Keratinocyte (primary cell): ENCODE measurements at regions not wholly inside any gene's neighbourhood (a gene's known extent, or its start where the extent isn't known, plus 50 kb on each side); places are given as distances from the start of the nearest gene placed in this dataset.

Experiments used
- DNase-seq: peaks from one replicate; pipeline ENCODE4 v3.0.0-alpha.2; 2011; ENCODE audit warnings: low read depth, missing footprints, low spot score
- FAIRE-seq: peaks from 2 replicates; lab custom pipeline; 2011; peaks lifted over from hg19 to GRCh38; lab: Jason Lieb, UNC
- H2AFZ ChIP-seq: 2 replicates; pipeline ENCODE4 v1.6.0; 2012; ENCODE audit warnings: low read length, control low read depth, inconsistent platforms; ENCODE audit not compliant: control insufficient read depth
- H3K27ac ChIP-seq: 2 replicates; pipeline ENCODE4 v1.5.1; 2011; ENCODE audit warnings: low read length; ENCODE audit not compliant: control insufficient read depth, insufficient read depth
- H3K27me3 ChIP-seq: 3 replicates; pipeline ENCODE4 v1.6.0; 2011; ENCODE audit warnings: low read length; ENCODE audit not compliant: control insufficient read depth, insufficient read depth; ENCODE audit errors: extremely low read depth
- H3K36me3 ChIP-seq, 2 experiments: 2 replicates in 1 of 2; 3 replicates in 1 of 2; pipeline ENCODE4 v1.5.1; 2011; ENCODE audit warnings: low read length in 2 of 2, mild to moderate bottlenecking in 1 of 2; ENCODE audit not compliant: control insufficient read depth in 2 of 2, insufficient read depth in 2 of 2; ENCODE audit errors: extremely low read depth in 1 of 2
- H3K4me1 ChIP-seq: 3 replicates; pipeline ENCODE4 v1.5.1; 2011; ENCODE audit warnings: low read length; ENCODE audit not compliant: control insufficient read depth, insufficient read depth; ENCODE audit errors: extremely low read depth
- H3K4me2 ChIP-seq: 3 replicates; pipeline ENCODE4 v1.6.0; 2011; ENCODE audit warnings: low read depth, low read length; ENCODE audit not compliant: control insufficient read depth, insufficient read depth; ENCODE audit errors: extremely low read depth
- H3K4me3 ChIP-seq, 3 experiments: fragments of 200-600 bp in 1 of 3; sonication (generic) in 1 of 3; 2 replicates in 2 of 3; 3 replicates in 1 of 3; pipeline ENCODE4 v1.5.1; 2011 to 2016; ENCODE audit warnings: low read length in 3 of 3, mild to moderate bottlenecking in 3 of 3, control low read depth in 2 of 3, inconsistent platforms in 1 of 3, low read depth in 1 of 3, mixed read lengths in 1 of 3, mixed run types in 1 of 3, moderate library complexity in 1 of 3; ENCODE audit not compliant: control insufficient read depth in 2 of 3, insufficient read depth in 2 of 3; ENCODE audit errors: extremely low read depth in 1 of 3
- H3K79me2 ChIP-seq: 2 replicates; pipeline ENCODE4 v1.6.0; 2012; ENCODE audit warnings: low read length; ENCODE audit not compliant: control insufficient read depth, insufficient read depth
- H3K9ac ChIP-seq: 3 replicates; pipeline ENCODE4 v1.6.0; 2011; ENCODE audit warnings: low read length; ENCODE audit not compliant: control insufficient read depth, insufficient read depth; ENCODE audit errors: extremely low read depth
- H3K9me1 ChIP-seq: 3 replicates; pipeline ENCODE4 v1.6.0; 2011; ENCODE audit warnings: low read length; ENCODE audit not compliant: control insufficient read depth, insufficient read depth; ENCODE audit errors: extremely low read depth
- H3K9me3 ChIP-seq: 2 replicates; pipeline ENCODE4 v1.5.1; 2012; ENCODE audit warnings: low read depth, low read length; ENCODE audit not compliant: control insufficient read depth
- H4K20me1 ChIP-seq: 3 replicates; pipeline ENCODE4 v1.6.0; 2011; ENCODE audit warnings: low read length; ENCODE audit not compliant: control insufficient read depth, insufficient read depth; ENCODE audit errors: extremely low read depth
- EZH2 ChIP-seq: IDR thresholded peaks from one replicate; pipeline ENCODE4 v1.6.1; 2012; ENCODE audit warnings: inconsistent platforms, mild to moderate bottlenecking, low read length, moderate library complexity
- dilution Hi-C: fragments of 300-500 bp; cut with MboI; formaldehyde crosslinking; loops from one replicate; pipeline ENCODE4 v1.7.0; 2020; ENCODE audit warnings: low sequenced_read_pairs; ENCODE audit not compliant: extremely low pct_ligation_motif_present
- TF ChIP-seq, protein P1 (sequence below), 3 experiments: IDR thresholded peaks in 1 of 3; conservative IDR thresholded peaks in 1 of 3; optimal IDR thresholded peaks in 1 of 3; 2 replicates in 2 of 3; 3 replicates in 1 of 3; pipeline versions ENCODE3 to v1.5.1; 2011; ENCODE audit warnings: low read length in 3 of 3, mild to moderate bottlenecking in 3 of 3, moderate library complexity in 2 of 3, control low read depth in 1 of 3, inconsistent platforms in 1 of 3; ENCODE audit not compliant: insufficient read depth in 2 of 3; ENCODE audit errors: extremely low read depth in 1 of 3

DNA sequence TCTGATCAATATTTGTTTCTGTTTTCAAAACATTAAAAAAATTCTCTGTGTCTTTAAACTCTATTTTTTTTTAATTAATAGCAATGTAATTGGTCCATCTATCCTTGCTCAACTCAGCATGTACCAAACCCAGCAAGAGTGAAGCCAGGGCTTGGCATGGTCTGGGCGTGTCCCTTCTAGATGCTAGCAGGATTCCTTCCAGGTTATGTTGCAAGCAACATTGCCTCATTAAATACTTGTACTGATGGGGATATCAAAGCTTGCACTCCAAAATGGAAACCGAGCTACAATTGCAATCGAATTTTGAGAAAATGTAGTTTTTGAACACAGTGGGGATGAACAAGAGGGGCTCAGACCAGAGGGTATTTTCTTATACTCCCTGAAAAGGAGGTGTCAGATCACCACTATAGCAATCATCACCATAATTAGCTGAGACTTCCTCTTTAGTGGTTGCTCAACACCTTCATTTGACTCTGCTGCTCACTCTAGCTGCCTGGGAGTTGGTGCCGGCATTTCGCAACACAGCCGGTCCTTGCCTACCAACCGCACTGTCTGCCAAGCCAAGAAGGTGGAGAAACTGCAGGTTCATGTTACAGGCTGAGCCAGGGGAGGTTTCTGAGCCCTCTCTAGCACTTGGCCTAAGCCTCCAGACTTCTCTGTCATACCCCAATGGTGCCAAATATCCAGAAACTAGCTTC is 67.8 kb upstream of the RALGAPA2 start:
- Histone ChIP-seq H3K4me3 (no peak overlapping the region), H3K36me3 (no peaks in the 10 kb centered on the region), H3K9ac (no peak overlapping the region), H3K4me2 (peak overlapping the region; percentile 1), H4K20me1 (no peaks in the 10 kb centered on the region), H3K9me1 (no peaks in the 10 kb centered on the region), H3K27me3 (no peaks in the 10 kb centered on the region), H3K79me2 (no peaks in the 10 kb centered on the region), H3K4me1 (no peaks in the 10 kb centered on the region), H3K27ac (no peak overlapping the region), H2AFZ (no peak overlapping the region), H3K9me3 (no peaks in the 10 kb centered on the region)
- TF ChIP-seq, protein P1, sequence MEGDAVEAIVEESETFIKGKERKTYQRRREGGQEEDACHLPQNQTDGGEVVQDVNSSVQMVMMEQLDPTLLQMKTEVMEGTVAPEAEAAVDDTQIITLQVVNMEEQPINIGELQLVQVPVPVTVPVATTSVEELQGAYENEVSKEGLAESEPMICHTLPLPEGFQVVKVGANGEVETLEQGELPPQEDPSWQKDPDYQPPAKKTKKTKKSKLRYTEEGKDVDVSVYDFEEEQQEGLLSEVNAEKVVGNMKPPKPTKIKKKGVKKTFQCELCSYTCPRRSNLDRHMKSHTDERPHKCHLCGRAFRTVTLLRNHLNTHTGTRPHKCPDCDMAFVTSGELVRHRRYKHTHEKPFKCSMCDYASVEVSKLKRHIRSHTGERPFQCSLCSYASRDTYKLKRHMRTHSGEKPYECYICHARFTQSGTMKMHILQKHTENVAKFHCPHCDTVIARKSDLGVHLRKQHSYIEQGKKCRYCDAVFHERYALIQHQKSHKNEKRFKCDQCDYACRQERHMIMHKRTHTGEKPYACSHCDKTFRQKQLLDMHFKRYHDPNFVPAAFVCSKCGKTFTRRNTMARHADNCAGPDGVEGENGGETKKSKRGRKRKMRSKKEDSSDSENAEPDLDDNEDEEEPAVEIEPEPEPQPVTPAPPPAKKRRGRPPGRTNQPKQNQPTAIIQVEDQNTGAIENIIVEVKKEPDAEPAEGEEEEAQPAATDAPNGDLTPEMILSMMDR (optimal IDR thresholded peaks at IDR 0.05 in 1 of 3, IDR thresholded peaks at IDR 0.05 in 1 of 3, conservative IDR thresholded peaks at IDR 0.05 in 1 of 3; ENCODE audit: extremely low read depth in 1 of 3, insufficient read depth in 2 of 3, low read length in 3 of 3): no peak
- TF ChIP-seq EZH2: no peak
- FAIRE-seq (peak; percentile 26), DNase-seq (no peak)
- dilution Hi-C loops: no loop called here

DNA sequence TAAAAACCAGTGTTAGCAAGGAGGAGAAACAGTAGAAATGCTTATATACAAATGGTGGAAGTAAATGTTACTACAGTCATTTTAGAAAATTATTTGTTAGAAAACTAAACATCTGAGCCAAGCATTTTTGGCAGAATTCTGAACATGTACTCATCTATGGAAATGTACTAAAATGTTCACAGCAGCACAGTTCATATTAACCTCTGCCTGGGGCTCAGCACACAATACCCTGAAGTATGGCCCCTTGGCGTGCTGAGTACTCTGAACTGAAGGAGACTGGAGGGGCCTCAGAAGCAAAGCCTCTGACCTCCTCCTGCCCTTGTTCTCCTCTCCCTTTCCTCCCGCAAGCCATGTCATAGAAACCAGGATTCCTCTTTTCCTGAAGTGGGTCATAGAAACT is 66.2 kb upstream of the RALGAPA2 start:
- dilution Hi-C loops: no loop called here
- no peaks in the 10 kb centered on the region for H3K36me3 ChIP-seq
- no peaks in the 10 kb centered on the region for H4K20me1 ChIP-seq
- no peak overlapping the region for H3K9ac ChIP-seq
- FAIRE-seq (no peak), DNase-seq (no peak)
- no peak overlapping the region for H2AFZ ChIP-seq
- H3K4me1 ChIP-seq: no peaks in the 10 kb centered on the region
- H3K27me3 ChIP-seq: no peaks in the 10 kb centered on the region
- no peaks in the 10 kb centered on the region for H3K9me1 ChIP-seq
- no peak overlapping the region for H3K27ac ChIP-seq
- H3K9me3 ChIP-seq: no peaks in the 10 kb centered on the region
- no peaks in the 10 kb centered on the region for H3K79me2 ChIP-seq
- H3K4me3 ChIP-seq: no peak overlapping the region
- TF ChIP-seq EZH2: no peak
- TF ChIP-seq, protein P1 (optimal IDR thresholded peaks at IDR 0.05 in 1 of 3, IDR thresholded peaks at IDR 0.05 in 1 of 3, conservative IDR thresholded peaks at IDR 0.05 in 1 of 3; ENCODE audit: extremely low read depth in 1 of 3, insufficient read depth in 2 of 3, low read length in 3 of 3): no peak
- H3K4me2 ChIP-seq: no peak overlapping the region
